Left ventricle myocardium inferior (tissue), 1 donor: ENCODE measurements at regions not wholly inside any gene's neighbourhood (a gene's known extent, or its start where the extent isn't known, plus 50 kb on each side); places are given as distances from the start of the nearest gene placed in this dataset.

ENCODE experiments used
- DNase-seq: peaks from one replicate; pipeline ENCODE4 v3.0.0-alpha.2; 2020
- H3K27ac ChIP-seq: fragments of 200-600 bp; replicated peaks from 2 replicates; pipeline ENCODE4 v1.8.0; 2021
- H3K27me3 ChIP-seq: fragments of 200-600 bp; 2 replicates; pipeline ENCODE4 v1.8.0; 2021; ENCODE audit warnings: low read depth
- H3K36me3 ChIP-seq: fragments of 200-600 bp; 2 replicates; pipeline ENCODE4 v1.8.0; 2021
- H3K4me1 ChIP-seq: fragments of 200-600 bp; 2 replicates; pipeline ENCODE4 v1.8.0; 2021
- H3K4me3 ChIP-seq: fragments of 200-600 bp; 2 replicates; pipeline ENCODE4 v1.8.0; 2021; ENCODE audit warnings: mild to moderate bottlenecking, moderate library complexity
- H3K9me3 ChIP-seq: fragments of 200-600 bp; replicated peaks from 2 replicates; pipeline ENCODE4 v1.8.0; 2021
- intact Hi-C: fragments of 100-400 bp; cut with micrococcal nuclease; formaldehyde crosslinking; loops from one replicate; pipeline ENCODE4 v1.11.0; 2022
- TF ChIP-seq, protein P1 (sequence below): fragments of 200-600 bp; IDR thresholded peaks from 2 replicates; pipeline ENCODE4 v1.8.0; 2021; ENCODE audit warnings: antibody characterized with exemption, mild to moderate bottlenecking, borderline replicate concordance
- donor health status: DM: no; HTN: yes; CAD: no; lungs with severe emphysema.

GRCh38 chr3:16695710-16696109 is 90.5 kb upstream of the DAZL start:
- TF ChIP-seq, protein P1, sequence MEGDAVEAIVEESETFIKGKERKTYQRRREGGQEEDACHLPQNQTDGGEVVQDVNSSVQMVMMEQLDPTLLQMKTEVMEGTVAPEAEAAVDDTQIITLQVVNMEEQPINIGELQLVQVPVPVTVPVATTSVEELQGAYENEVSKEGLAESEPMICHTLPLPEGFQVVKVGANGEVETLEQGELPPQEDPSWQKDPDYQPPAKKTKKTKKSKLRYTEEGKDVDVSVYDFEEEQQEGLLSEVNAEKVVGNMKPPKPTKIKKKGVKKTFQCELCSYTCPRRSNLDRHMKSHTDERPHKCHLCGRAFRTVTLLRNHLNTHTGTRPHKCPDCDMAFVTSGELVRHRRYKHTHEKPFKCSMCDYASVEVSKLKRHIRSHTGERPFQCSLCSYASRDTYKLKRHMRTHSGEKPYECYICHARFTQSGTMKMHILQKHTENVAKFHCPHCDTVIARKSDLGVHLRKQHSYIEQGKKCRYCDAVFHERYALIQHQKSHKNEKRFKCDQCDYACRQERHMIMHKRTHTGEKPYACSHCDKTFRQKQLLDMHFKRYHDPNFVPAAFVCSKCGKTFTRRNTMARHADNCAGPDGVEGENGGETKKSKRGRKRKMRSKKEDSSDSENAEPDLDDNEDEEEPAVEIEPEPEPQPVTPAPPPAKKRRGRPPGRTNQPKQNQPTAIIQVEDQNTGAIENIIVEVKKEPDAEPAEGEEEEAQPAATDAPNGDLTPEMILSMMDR = no peak
- intact Hi-C loops = no loop called here
- H3K27me3 ChIP-seq = no peaks in the 10 kb centered on the region

GRCh38 chr3:16697443-16698147 is 92.4 kb upstream of the DAZL start:
- Histone ChIP-seq H3K4me1 (peaks cover 15% of the 10 kb centered on the region), H3K27ac (no peak overlapping the region), H3K4me3 (no peak overlapping the region), H3K9me3 (no peaks in the 10 kb centered on the region), H3K27me3 (no peaks in the 10 kb centered on the region), H3K36me3 (no peaks in the 10 kb centered on the region)
- TF ChIP-seq, protein P1 = no peak
- intact Hi-C loops = no loop called here
- DNase-seq = no peak

More at GRCh38 chr3:16695710-16696109, 90.5 kb upstream of the DAZL start:
- H3K4me3 ChIP-seq = no peak overlapping the region
- H3K4me1 ChIP-seq = peaks cover 15% of the 10 kb centered on the region
- H3K9me3 ChIP-seq = no peaks in the 10 kb centered on the region
- H3K36me3 ChIP-seq = no peaks in the 10 kb centered on the region
- H3K27ac ChIP-seq = no peak overlapping the region
- no peak for DNase-seq

GRCh38 chr3:16700651-16701050 is 95.4 kb upstream of the DAZL start:
- no peak for DNase-seq
- H3K9me3 ChIP-seq = no peaks in the 10 kb centered on the region
- intact Hi-C loops = no loop called here
- peaks cover 6% of the 10 kb centered on the region for H3K4me1 ChIP-seq
- TF ChIP-seq, protein P1 = no peak
- H3K27ac ChIP-seq = no peak overlapping the region
- no peaks in the 10 kb centered on the region for H3K36me3 ChIP-seq
- no peaks in the 10 kb centered on the region for H3K27me3 ChIP-seq
- H3K4me3 ChIP-seq = no peak overlapping the region

DNA sequence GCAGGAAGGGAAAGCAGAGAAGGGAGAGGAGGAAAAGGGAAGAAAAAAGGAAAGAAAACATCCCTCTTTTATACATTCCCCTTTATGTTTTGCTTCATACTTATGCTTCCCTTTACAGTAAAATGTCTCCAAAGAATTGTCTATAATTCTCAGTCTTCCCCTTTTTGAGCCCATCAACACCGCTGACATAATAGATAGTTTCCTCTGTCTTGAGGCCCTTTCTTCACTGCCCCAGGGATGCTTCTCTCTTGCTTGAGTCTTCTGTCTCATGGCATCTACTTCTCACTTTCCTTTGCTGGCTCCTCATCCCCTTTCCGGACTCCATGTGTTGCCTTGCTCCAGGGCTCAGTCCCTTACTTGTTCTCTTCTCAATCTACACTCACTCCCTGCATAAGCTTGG is 99.7 kb upstream of the DAZL start:
- Histone ChIP-seq H3K36me3 (no peaks in the 10 kb centered on the region), H3K27ac (no peak overlapping the region), H3K4me3 (no peak overlapping the region), H3K9me3 (peaks cover 5% of the 10 kb centered on the region), H3K4me1 (no peaks in the 10 kb centered on the region), H3K27me3 (no peaks in the 10 kb centered on the region)
- TF ChIP-seq, protein P1 = no peak
- DNase-seq = no peak
- intact Hi-C loops = no loop called here

DNA sequence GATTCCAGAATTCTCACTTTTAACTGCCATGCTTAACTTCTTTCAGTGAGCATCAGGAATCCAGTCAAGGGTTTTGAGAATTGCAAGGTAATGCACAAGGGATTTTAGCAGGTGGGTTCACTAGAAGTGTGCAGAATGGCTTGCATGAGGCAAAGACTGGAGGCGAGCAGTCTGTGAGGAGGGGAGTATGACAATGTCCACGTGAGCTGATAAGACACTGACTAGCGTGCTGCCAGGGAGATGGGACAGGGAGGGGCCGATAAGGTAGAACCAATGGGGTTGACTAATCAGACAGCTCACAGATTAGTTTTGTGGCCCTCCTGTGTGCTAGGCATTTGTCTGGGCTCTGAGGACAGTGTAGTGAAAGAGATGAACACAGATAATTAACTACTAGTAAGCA is 102.0 kb upstream of the DAZL start:
- Histone ChIP-seq H3K4me3 (no peak overlapping the region), H3K36me3 (no peaks in the 10 kb centered on the region), H3K4me1 (no peaks in the 10 kb centered on the region), H3K9me3 (peaks cover 6% of the 10 kb centered on the region), H3K27ac (no peak overlapping the region), H3K27me3 (no peaks in the 10 kb centered on the region)
- intact Hi-C loops = no loop called here
- TF ChIP-seq, protein P1 = no peak
- DNase-seq = no peak
